SK-N-MC (cell line): ENCODE measurements at regions not wholly inside any gene's neighbourhood (a gene's known extent, or its start where the extent isn't known, plus 50 kb on each side); places are given as distances from the start of the nearest gene placed in this dataset.

Experiments used
- EZH2 ChIP-seq: fragments of 200-600 bp; sonication (generic); IDR thresholded peaks from one replicate; pipeline ENCODE4 v1.6.1; 2017; ENCODE audit warnings: antibody characterized with exemption
- POLR2AphosphoS5 ChIP-seq: IDR thresholded peaks from 2 replicates; pipeline ENCODE4 v1.6.1; 2012; ENCODE audit warnings: mild to moderate bottlenecking, low read depth, low read length, borderline replicate concordance

DNA sequence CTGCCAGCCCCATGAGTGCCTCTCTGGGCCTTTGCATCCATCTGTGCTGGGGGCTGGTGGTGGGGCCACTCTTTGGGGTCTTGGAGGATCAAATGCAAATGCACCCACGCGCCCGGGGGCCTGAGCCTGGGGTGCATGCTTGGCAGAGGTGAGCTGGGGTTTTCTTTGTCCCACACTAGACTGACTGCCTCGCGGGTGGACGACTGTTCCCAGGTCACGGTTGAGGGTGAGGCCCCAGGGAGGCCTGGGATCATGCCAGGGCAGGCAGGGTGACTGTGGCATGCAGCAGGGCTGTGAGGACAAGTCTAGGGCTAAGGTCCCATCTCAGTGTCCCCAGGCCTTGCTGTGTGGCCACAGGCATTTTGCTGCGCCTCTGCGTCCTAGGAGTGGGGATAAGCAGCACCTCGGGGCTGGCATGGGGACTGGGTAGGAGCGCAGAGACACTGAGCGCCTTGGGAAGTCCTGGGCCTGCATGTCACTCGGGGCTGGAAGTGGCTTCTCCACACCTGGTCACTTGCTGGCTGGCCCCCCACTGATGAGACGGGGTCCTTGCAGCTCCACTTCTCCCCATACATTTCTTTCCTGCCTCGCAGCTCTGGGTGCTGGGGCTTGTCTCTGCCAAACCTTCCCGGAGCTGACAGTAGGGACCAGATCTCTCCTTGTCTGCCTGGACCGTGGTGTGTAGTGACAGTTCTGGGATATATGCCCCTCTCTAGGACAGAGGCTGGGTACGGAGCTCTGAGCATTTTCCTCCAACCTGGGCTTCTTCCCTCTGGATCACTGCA lies 133.1 kb downstream of the CTTN start:
- TF ChIP-seq POLR2AphosphoS5: no peak
- TF ChIP-seq EZH2: no peak
